GM21717 (cell line): ENCODE measurements at regions not wholly inside any gene's neighbourhood (a gene's known extent, or its start where the extent isn't known, plus 50 kb on each side); places are given as distances from the start of the nearest gene placed in this dataset.

Experiments
- ATAC-seq: cut with Tn5 transposase; IDR thresholded peaks from one replicate; pipeline ENCODE4 v1.9.1; 2021; ENCODE audit warnings: mild to moderate bottlenecking, moderate library complexity; ENCODE audit not compliant: unreplicated experiment

GRCh38 chr22:46052801-46053562, 76.0 kb upstream of the WNT7B start:
- no peak for ATAC-seq

- ATAC-seq = no peak
These were observed 76.7 kb upstream of the WNT7B start for GRCh38 chr22:46053563-46054090.

DNA sequence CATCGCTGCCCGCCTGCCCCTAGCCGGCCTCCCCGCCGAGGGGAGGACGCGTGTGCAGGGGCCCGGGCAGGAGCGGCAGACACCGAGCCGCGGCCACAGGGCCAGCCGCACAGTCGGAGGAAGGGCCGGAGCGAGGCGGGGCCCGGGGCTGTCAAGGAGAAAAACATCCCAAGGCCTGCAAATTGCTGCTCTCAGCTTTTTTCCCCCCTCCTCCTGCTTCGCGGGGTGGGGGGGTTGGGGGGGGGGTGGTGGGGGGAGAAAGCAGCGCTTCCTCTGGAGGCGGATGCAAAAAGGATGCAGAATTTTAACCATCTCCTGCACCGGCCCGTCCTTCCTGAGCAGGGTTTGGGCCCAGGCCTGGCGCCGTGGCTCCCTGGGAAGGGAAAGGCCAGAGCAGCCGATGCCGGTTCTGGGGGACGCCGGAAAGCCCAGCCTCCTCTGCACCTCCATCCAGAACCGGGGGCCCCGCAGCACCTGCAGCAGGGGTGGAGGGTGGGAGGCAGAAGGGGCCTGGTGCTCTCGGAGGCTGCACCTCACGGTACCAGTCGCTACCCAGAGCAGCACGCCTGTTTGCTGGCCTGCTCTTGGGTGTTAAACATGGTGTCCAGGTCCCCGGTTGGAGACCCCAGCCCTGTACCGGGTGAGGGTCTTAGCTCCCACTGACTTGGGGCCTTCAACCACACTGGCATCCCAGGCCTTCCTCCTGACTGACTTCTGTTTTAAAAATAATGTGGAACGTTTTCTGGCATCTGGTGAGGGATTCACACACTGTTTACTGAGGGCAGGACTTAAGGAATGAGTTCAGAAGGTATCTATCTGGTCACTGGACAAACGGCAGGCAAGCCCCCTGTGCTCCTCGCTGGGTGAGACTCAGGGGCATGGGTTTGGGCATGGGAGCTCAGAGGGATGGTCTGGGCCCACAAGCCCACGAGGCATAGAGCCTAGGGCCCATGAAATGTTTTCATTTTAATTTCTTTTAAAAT, 77.4 kb upstream of the WNT7B start:
- ATAC-seq = no peak

- ATAC-seq = no peak
These were observed 78.4 kb upstream of the WNT7B start for GRCh38 chr22:46055181-46055875.

- ATAC-seq = no peak
These were observed 79.1 kb upstream of the WNT7B start for GRCh38 chr22:46055911-46056545.

DNA sequence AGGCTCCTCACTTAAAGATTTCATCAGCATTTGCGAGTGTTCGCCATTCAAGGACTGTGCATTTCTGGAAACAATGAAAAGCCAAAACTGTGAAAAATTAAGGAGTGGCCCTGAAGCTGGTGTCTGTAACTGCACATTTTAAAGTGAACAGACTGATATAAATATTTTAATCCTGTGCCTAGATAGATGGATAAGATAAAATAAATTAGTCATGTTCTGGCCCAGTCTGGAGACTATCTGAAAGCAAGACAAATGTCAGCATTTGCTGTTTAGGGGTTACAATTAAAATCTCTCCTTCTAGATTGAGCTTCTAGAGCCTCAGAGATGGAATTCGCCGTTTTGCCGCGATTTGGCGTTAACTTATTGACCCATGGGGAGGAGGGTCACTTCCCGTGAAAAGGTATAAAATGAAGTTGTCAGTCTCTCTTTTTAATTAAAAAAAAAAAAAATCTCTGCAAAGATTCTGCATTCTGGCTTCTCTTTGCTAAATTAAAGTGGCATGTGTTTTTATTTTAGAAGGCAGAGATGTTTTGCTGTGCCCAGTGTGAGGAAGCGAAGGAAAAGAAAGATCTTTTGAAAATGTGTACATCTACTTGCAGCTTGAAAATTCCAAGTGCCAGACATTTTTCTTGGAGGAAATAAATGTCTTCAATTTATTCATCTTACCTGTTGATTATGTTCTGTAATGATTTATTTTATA, 79.7 kb upstream of the WNT7B start:
- no peak for ATAC-seq

GRCh38 chr22:46057246-46058090, 80.5 kb upstream of the WNT7B start:
- no peak for ATAC-seq

DNA sequence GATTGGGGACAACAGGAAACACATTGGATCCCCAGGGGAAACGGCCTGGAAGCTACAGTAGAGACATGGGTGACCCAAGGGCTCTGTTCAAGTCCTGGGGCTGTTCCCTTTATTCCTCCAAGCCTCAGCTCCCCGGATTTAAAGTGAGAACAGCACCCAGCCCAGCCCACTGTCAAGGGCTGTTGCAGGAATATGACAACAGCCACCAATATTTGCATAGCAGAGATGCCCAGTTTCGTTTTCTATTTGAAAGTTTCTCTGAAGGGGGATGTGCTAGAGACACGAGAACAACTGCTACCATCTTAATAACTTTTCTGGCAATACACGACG, 81.1 kb upstream of the WNT7B start:
- ATAC-seq = peak; percentile 76

DNA sequence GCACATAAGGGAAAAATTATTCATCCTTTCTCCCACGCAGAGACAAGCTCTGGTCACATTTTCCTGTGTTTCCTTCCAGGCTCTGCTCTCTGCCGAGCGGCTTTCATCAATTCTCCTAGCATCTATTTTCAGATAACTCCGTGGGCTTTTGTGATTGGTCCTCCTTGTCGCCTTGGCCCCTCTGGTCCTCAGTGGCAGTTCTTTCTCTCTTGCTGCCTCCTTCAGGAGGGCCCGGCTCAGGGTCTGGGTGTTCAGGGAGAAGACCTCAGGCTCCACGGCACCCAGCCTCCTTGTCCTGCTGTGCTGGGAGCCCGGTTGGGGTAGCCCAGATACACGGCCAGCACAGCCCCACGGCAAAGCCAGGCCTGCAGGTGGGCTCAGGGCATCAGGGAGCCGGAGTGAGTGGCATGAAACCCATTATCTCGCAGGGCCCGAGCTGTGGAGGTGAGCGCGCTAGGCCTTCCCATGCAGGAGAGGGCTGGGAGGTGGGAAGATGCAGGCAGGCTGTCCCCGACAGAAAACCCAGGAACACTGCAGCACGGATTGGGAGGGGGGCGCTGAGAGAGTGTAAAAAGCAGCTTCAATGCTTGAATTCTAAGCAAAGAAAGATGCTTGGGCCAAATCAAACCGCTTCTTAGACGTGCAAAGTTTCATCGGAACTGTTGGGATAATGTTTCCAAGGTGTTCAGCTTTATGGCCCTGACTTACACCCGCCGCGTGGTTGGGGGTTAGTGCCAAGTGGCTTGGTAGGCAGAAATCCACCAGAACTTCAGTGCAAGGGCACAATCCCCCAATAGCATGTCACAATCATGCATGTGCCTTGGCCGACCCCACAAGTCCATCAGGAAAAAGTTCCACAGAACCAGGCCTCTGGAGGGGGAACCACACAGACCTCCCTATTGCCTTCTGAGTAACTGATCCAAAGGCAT, 81.9 kb upstream of the WNT7B start:
- ATAC-seq = no peak

DNA sequence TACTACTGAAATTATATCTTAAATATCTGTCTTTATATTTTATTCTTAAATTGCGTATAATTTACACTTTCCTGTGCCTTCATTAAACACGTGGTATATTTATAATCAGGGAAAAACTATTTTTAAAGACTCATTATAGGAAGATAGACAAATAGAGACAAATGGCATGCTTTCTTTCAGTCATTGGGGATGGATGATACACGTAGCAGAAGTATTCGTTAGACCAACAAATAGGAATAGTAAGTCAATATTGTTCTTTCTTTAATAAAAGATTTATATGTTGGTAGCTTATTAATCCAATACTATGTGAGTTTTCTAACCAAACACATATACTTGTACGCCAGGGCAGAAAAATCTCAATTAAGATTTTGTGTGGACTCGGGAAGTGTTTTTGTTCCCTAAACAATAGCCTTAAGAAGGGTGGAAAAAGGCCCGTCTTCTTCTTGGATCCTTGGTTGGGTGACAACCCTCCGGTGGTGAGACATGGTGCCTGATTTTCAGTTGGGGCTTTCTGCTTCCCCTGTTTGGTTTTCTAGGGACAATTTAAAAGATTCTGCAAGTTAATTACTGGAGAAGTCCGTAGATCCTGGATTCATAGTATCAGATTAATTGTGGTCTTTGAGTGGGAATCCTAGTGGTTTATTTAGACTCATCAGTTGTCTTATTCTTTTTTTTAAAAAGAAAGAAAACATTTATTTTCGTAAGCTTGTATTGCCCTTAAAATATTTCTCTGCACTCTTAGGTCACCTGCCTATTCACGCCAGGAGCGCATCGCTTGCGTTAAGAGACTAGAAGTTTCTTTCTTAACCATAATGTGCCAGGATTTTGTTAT, 83.5 kb upstream of the WNT7B start:
- ATAC-seq = no peak

- no peak for ATAC-seq
These were observed 84.2 kb upstream of the WNT7B start for GRCh38 chr22:46061124-46061500.

- no peak for ATAC-seq
These were observed 84.7 kb upstream of the WNT7B start for GRCh38 chr22:46061501-46062231.

- ATAC-seq = no peak
These were observed 85.3 kb upstream of the WNT7B start for GRCh38 chr22:46062232-46062615.

- no peak for ATAC-seq
These were observed 86.1 kb upstream of the WNT7B start for GRCh38 chr22:46062971-46063631.

- no peak for ATAC-seq
These were observed 86.5 kb upstream of the PPARA start for GRCh38 chr22:46063846-46064227.
